Esophagus squamous epithelium (tissue), 5 donors: ENCODE measurements at regions not wholly inside any gene's neighbourhood (a gene's known extent, or its start where the extent isn't known, plus 50 kb on each side); places are given as distances from the start of the nearest gene placed in this dataset.
"Not testable (repeated sequence)": the region's sequence is repeated elsewhere in the genome, so short reads cannot be mapped to it uniquely, and the experiment has no call there.

Source experiments
- DNase-seq: peaks from one replicate; lab custom pipeline; 2025; lab: John Stamatoyannopoulos, UW
- H3K27ac ChIP-seq, 4 donors: fragments of 200-600 bp; sonication (generic); one replicate each; pipeline ENCODE4 v1.5.1; 2016 to 2019; ENCODE audit warnings: mild to moderate bottlenecking in 1 of 4
- H3K27me3 ChIP-seq, 4 donors: fragments of 200-600 bp; sonication (generic); 1 replicate in 3 of 4; 2 replicates in 1 of 4; pipeline versions ENCODE4 v1.5.1 to v1.6.0; 2017 to 2021; ENCODE audit warnings: antibody characterized with exemption in 1 of 4
- H3K36me3 ChIP-seq, 3 donors: fragments of 200-600 bp; sonication (generic); one replicate each; pipeline ENCODE4 v1.5.1; 2016 to 2019
- H3K4me1 ChIP-seq, 3 donors: fragments of 200-600 bp; sonication (generic); one replicate each; pipeline ENCODE4 v1.5.1; 2017 to 2019
- H3K4me3 ChIP-seq, 4 donors: fragments of 200-600 bp; sonication (generic); 1 replicate in 3 of 4; 2 replicates in 1 of 4; pipeline ENCODE4 v1.5.1; 2016 to 2019; ENCODE audit warnings: mild to moderate bottlenecking in 2 of 4, moderate library complexity in 1 of 4
- H3K9me3 ChIP-seq, 3 donors: fragments of 200-600 bp; sonication (generic); one replicate each; pipeline ENCODE4 v1.5.1; 2016 to 2019
- CTCF ChIP-seq, 6 experiments: fragments of 450-650 bp in 4 of 6; fragments of 200-600 bp in 2 of 6; sonication (generic) in 2 of 6; IDR thresholded peaks; one replicate each; pipeline ENCODE4 v1.5.1; 2016 to 2019; ENCODE audit warnings: antibody characterized with exemption in 6 of 6, mild to moderate bottlenecking in 4 of 6, moderate library complexity in 4 of 6
- POLR2A ChIP-seq, 4 donors: fragments of 450-650 bp; IDR thresholded peaks; one replicate each; pipeline ENCODE4 v1.6.1; 2017; ENCODE audit warnings: antibody characterized with exemption in 4 of 4, mild to moderate bottlenecking in 4 of 4, moderate library complexity in 3 of 4
- WGBS, 2 donors: methylation state at CpG; one replicate each; pipeline ENCODE4 v1.1.5; 2018; 5-methylcytosine and 5-hydroxymethylcytosine counted together
- intact Hi-C: fragments of 100-400 bp; cut with DNase I; formaldehyde crosslinking; loops from one replicate; pipeline ENCODE4 v1.15.0; 2022
- donor health status: DM: yes; HTN: yes; CAD: no.

- H3K36me3 ChIP-seq, H3K27ac ChIP-seq, H3K4me3 ChIP-seq, DNase-seq, H3K4me1 ChIP-seq, intact Hi-C loops, H3K9me3 ChIP-seq, H3K27me3 ChIP-seq: not testable (repeated sequence)
- WGBS, 2 donors = 55 to 66% methylated on average over 4 of the region's 4 CpGs
Observed at GRCh38 chr21:13893025-13893424, 283.4 kb downstream of the POTED start.

- H3K36me3 ChIP-seq, H3K9me3 ChIP-seq, intact Hi-C loops, DNase-seq, H3K4me1 ChIP-seq, H3K27ac ChIP-seq, H3K27me3 ChIP-seq, H3K4me3 ChIP-seq: not testable (repeated sequence)
- 64 to 73% methylated on average over 4 of the region's 4 CpGs for WGBS, 2 donors
Observed at GRCh38 chr21:13892146-13892751, 282.7 kb downstream of the POTED start.

- H3K36me3 ChIP-seq, DNase-seq, H3K27ac ChIP-seq, H3K27me3 ChIP-seq, H3K4me3 ChIP-seq, H3K9me3 ChIP-seq, intact Hi-C loops, H3K4me1 ChIP-seq: not testable (repeated sequence)
- WGBS, 2 donors = 70 to 72% methylated on average over 7 of the region's 7 CpGs
Observed at GRCh38 chr21:13889176-13889575, 279.6 kb downstream of the POTED start.

DNA sequence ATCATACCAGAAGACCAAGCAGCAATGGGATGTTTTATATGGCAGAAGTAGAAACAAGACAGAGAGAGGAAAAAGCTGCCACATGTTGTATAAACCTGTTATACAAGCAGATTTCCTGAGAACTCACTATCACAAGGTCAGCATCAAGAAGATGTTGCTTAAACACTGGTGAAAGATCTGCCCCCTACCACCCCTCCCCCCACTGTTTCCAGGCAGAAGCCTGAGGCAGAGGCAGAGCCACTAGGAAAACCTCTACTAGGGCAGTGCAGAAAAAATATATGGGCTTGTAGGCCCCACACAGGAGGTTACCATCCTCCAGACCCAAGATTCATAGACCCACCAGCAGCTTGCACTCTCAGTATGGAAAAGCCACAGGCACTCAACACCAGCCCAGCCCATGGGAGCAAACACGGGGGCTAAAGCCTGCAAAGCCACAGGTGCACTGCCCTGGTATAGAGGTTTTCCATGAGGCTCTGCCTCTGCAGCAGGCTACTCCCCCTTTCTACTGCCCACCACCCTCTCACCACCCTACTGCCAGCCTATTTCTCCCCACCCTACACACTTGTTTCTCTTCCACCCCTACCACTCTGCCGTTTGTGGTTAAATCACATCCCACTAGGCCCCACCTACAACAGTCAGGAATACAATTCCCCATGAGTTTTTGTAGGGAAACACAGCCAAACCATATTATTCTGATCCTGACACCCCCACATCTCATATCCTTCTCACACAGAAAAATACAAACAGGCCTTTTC is 274.2 kb downstream of the POTED start:
- H3K36me3 ChIP-seq, intact Hi-C loops, DNase-seq, H3K4me3 ChIP-seq, H3K9me3 ChIP-seq, H3K4me1 ChIP-seq, H3K27me3 ChIP-seq, H3K27ac ChIP-seq: not testable (repeated sequence)
- 70 to 86% methylated on average over 2 of the region's 2 CpGs for WGBS, 2 donors

- H3K36me3 ChIP-seq, DNase-seq, H3K9me3 ChIP-seq, H3K27me3 ChIP-seq, H3K4me3 ChIP-seq, H3K4me1 ChIP-seq, H3K27ac ChIP-seq, intact Hi-C loops: not testable (repeated sequence)
- 69 to 78% methylated on average over 4 of the region's 4 CpGs for WGBS, 2 donors
Observed at GRCh38 chr21:13877503-13877902, 267.9 kb downstream of the POTED start.

DNA sequence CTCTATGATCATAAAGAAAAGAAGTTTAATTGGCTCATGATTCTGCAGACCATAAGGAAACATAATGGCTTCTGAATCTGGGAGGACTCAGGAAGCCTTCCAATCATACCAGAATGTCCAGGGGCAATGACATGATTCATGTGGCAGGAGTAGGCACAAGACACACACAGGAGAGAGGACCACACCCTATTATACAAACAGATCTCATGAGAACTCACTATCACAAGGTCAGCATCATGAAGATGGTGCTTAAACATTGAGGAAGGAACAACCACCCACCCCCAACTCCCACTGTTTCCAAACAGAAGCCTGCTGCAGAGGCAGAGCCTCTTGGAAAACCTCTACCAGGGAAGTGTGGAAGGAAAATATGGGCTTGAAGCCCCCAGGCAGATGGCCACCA is 267.4 kb downstream of the POTED start:
- H3K36me3 ChIP-seq, H3K27me3 ChIP-seq, H3K4me1 ChIP-seq, DNase-seq, H3K27ac ChIP-seq, intact Hi-C loops, H3K9me3 ChIP-seq, H3K4me3 ChIP-seq: not testable (repeated sequence)

- H3K9me3 ChIP-seq, H3K27me3 ChIP-seq, H3K36me3 ChIP-seq, H3K4me1 ChIP-seq, H3K27ac ChIP-seq, H3K4me3 ChIP-seq, DNase-seq, intact Hi-C loops: not testable (repeated sequence)
- WGBS, 2 donors = 50 to 69% methylated on average over 1 to 3 of the region's 3 CpGs
Observed at GRCh38 chr21:13874001-13874400, 264.4 kb downstream of the POTED start.

DNA sequence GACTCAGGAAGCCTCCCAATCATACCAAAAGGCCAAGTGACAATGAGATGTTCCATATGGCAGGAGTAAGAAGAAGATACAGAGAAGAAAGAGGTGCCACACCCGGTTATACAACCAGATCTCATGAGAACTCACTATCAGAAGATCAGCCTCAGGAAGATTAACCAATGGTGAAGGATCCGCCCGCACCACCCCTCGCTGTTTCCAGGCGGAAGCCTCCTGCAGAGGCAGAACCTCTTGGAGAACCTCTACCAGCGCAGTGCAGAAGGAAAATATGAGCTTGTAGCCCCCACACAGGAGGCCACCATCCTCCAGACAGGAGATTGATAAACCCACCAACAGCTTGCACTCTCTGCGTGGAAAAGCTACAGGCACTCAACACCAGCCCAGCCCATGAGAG is 245.1 kb downstream of the POTED start:
- no peak for DNase-seq
- TF ChIP-seq CTCF (IDR thresholded peaks at IDR 0.05) = no peak
- TF ChIP-seq POLR2A (IDR thresholded peaks at IDR 0.05) = no peak

GRCh38 chr21:13850808-13851207 is 241.2 kb downstream of the POTED start:
- peaks cover 0 to 44% (median 0%) of the 10 kb centered on the region in 3 donors for H3K36me3 ChIP-seq
- intact Hi-C loops, H3K27ac ChIP-seq, H3K4me3 ChIP-seq, DNase-seq, H3K4me1 ChIP-seq, H3K9me3 ChIP-seq, H3K27me3 ChIP-seq: not testable (repeated sequence)
- 30 to 90% methylated on average over 2 of the region's 7 CpGs for whole genome bisulfite sequencing, 2 donors

More for the DNA sequence above, 245.1 kb downstream of the POTED start:
- Histone ChIP-seq H3K36me3 (peaks cover 0 to 18% (median 0%) of the 10 kb centered on the region in 3 donors), H3K27ac (no peak overlapping the region), H3K4me1 (no peaks in the 10 kb centered on the region), H3K9me3 (no peaks in the 10 kb centered on the region), H3K27me3 (no peaks in the 10 kb centered on the region), H3K4me3 (no peak overlapping the region)
- intact Hi-C loops = no loop called here
- WGBS, 2 donors = 74 to 87% methylated on average over 5 to 7 of the region's 7 CpGs

- H3K9me3 ChIP-seq, H3K27ac ChIP-seq, DNase-seq, intact Hi-C loops, H3K4me3 ChIP-seq, H3K4me1 ChIP-seq, H3K27me3 ChIP-seq: not testable (repeated sequence)
- peaks cover 0 to 51% (median 0%) of the 10 kb centered on the region in 3 donors for H3K36me3 ChIP-seq
- 60% methylated on average over 1 of the region's 3 CpGs; no CpG with 5 or more reads in 1 of the 2 donors for WGBS, 2 donors
Observed at GRCh38 chr21:13849489-13849888, 239.9 kb downstream of the POTED start.

DNA sequence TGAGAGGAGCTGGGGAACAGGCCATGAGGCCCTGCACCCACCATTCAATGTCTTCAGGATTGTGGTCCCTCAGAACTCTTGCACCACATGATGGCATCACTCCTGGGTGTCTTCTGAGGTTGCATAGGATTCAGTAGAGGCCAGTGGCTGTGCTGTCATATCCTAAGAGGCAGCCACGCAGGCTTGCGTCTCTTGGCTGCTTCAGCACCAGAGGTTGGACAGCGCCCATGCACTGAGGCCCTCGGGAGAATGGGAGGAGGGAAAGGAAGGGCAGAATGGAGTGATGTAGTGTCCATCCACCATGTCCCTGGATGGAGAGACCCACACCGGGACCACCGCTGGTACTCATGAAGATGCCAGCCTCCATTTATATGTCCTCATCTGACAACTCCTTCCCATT is 237.1 kb downstream of the POTED start:
- WGBS, 2 donors = no CpG with 5 or more reads among the region's 6 CpGs
- intact Hi-C loops, H3K9me3 ChIP-seq, H3K4me1 ChIP-seq, H3K4me3 ChIP-seq, DNase-seq, H3K27me3 ChIP-seq, H3K27ac ChIP-seq: not testable (repeated sequence)
- H3K36me3 ChIP-seq = peaks cover 0 to 54% (median 0%) of the 10 kb centered on the region in 3 donors

DNA sequence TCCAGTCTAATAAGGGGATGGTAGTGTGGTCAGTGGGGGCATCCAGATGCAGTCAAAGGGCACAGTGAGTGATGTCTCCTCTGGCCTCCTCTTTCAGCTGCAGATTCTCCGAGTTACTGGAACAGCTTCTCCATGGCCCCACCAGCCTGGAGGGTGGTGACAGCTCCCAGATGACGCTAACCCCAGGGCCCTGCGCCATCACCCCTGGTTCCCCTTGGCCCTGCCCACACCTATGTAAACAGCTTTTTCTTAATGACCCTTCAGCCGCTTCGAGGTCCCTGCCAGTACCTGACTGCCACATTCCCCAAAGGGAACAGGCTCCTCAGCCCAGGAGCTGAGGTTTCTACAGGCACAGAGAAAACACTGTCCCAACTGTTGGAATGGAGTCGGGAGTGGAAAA is 235.0 kb downstream of the POTED start:
- peaks cover 0 to 52% (median 0%) of the 10 kb centered on the region in 3 donors for H3K36me3 ChIP-seq
- H3K9me3 ChIP-seq, DNase-seq, H3K4me3 ChIP-seq, H3K4me1 ChIP-seq, H3K27me3 ChIP-seq, H3K27ac ChIP-seq, intact Hi-C loops: not testable (repeated sequence)
- 48% methylated on average over 5 of the region's 6 CpGs; no CpG with 5 or more reads in 1 of the 2 donors for WGBS, 2 donors
